SK-N-SH (cell line): ENCODE measurements at regions not wholly inside any gene's neighbourhood (a gene's known extent, or its start where the extent isn't known, plus 50 kb on each side); places are given as distances from the start of the nearest gene placed in this dataset.

Experiments used
- CTCF ChIA-PET: fragments of 300-600, 350-600 bp; formaldehyde crosslinking; extraction: SDS; loops from one replicate; lab custom pipeline; 2021; lab: Yijun Ruan, JAX
- POLR2A ChIA-PET: fragments of 350-600 bp; sonication (Branson Sonifier 250); formaldehyde crosslinking; extraction: SDS; loops from one replicate; lab custom pipeline; 2020; ENCODE audit warnings: antibody characterized with exemption, inconsistent platforms; lab: Yijun Ruan, JAX
- DNase-seq: peaks from one replicate; pipeline ENCODE4 v3.0.0; 2012
- H2AFZ ChIP-seq: fragments of 200-600 bp; sonication (generic); 2 replicates; pipeline ENCODE4 v1.8.1; 2016; ENCODE audit warnings: antibody characterized with exemption, mild to moderate bottlenecking, low read depth
- H3F3A ChIP-seq: fragments of 200-600 bp; sonication (generic); replicated peaks from 2 replicates; pipeline ENCODE3; 2016; ENCODE audit warnings: antibody characterized with exemption, mild to moderate bottlenecking; ENCODE audit not compliant: insufficient read depth
- H3K27ac ChIP-seq, 2 experiments: fragments of 200-500 bp in 1 of 2; fragments of 200-600 bp in 1 of 2; sonication (Bioruptor generic) in 1 of 2; sonication (generic), shearing (Covaris generic) in 1 of 2; 2 replicates each; pipeline versions ENCODE4 v1.5.1 to v1.6.1; 2014 to 2016; ENCODE audit warnings: low read depth in 2 of 2, inconsistent platforms in 1 of 2, low read length in 1 of 2, mild to moderate bottlenecking in 1 of 2, mixed read lengths in 1 of 2
- H3K27me3 ChIP-seq: fragments of 200-600 bp; sonication (generic), shearing (Covaris generic); 2 replicates; pipeline ENCODE4 v1.6.1; 2016; ENCODE audit warnings: mixed run types; ENCODE audit not compliant: insufficient read depth
- H3K36me3 ChIP-seq, 2 experiments: fragments of 200-500 bp in 1 of 2; fragments of 200-600 bp in 1 of 2; sonication (Bioruptor generic) in 1 of 2; sonication (generic) in 1 of 2; replicated peaks in 1 of 2; 2 replicates each; pipeline versions ENCODE3 to v1.5.1; 2014 to 2016; ENCODE audit warnings: low read length in 1 of 2, mild to moderate bottlenecking in 1 of 2; ENCODE audit not compliant: insufficient read depth in 2 of 2, control insufficient read depth in 1 of 2
- H3K4me1 ChIP-seq, 2 experiments: fragments of 200-500 bp in 1 of 2; fragments of 200-600 bp in 1 of 2; sonication (Bioruptor generic) in 1 of 2; sonication (generic), shearing (Covaris generic) in 1 of 2; 2 replicates each; pipeline versions ENCODE4 v1.5.1 to v1.6.1; 2014 to 2016; ENCODE audit warnings: low read depth in 1 of 2, low read length in 1 of 2, mixed run types in 1 of 2; ENCODE audit not compliant: insufficient read depth in 2 of 2, control insufficient read depth in 1 of 2
- H3K4me2 ChIP-seq: fragments of 200-600 bp; sonication (generic), shearing (Covaris generic); 2 replicates; pipeline ENCODE4 v1.6.1; 2017; ENCODE audit warnings: mixed run types
- H3K4me3 ChIP-seq, 2 experiments: fragments of 200-500 bp in 1 of 2; fragments of 200-600 bp in 1 of 2; sonication (Bioruptor generic) in 1 of 2; sonication (generic), shearing (Covaris generic) in 1 of 2; 2 replicates each; pipeline versions ENCODE4 v1.5.1 to v1.8.1; 2014 to 2016; ENCODE audit warnings: low read depth in 2 of 2, inconsistent platforms in 1 of 2, low read length in 1 of 2, mild to moderate bottlenecking in 1 of 2, mixed read lengths in 1 of 2, moderate library complexity in 1 of 2
- H3K79me2 ChIP-seq: fragments of 200-600 bp; sonication (generic); 2 replicates; pipeline ENCODE4 v1.8.1; 2017; ENCODE audit warnings: mild to moderate bottlenecking; ENCODE audit not compliant: insufficient read depth
- H3K9ac ChIP-seq: fragments of 200-600 bp; sonication (generic); 2 replicates; pipeline ENCODE4 v1.6.1; 2017; ENCODE audit warnings: mixed run types
- H3K9me2 ChIP-seq: fragments of 200-600 bp; sonication (generic); 2 replicates; pipeline ENCODE4 v1.6.1; 2017; ENCODE audit warnings: mixed run types
- H3K9me3 ChIP-seq: fragments of 200-600 bp; sonication (generic); 2 replicates; pipeline ENCODE4 v1.6.1; 2017; ENCODE audit warnings: mixed run types, mild to moderate bottlenecking, moderate library complexity
- H4K20me1 ChIP-seq: fragments of 200-600 bp; sonication (generic); 2 replicates; pipeline ENCODE4 v1.6.1; 2017; ENCODE audit warnings: mild to moderate bottlenecking, mixed run types; ENCODE audit not compliant: insufficient read depth
- CTCF ChIP-seq: fragments of 200-600 bp; sonication (generic); IDR thresholded peaks from 2 replicates; pipeline ENCODE4 v1.6.1; 2017; ENCODE audit warnings: antibody characterized with exemption, mild to moderate bottlenecking, moderate library complexity
- EP300 ChIP-seq, 2 experiments: IDR thresholded peaks; 2 replicates each; pipeline versions ENCODE4 v1.4.0 to v1.6.1; 2012; ENCODE audit warnings: borderline replicate concordance in 1 of 2, low read depth in 1 of 2, low read length in 1 of 2
- EZH2phosphoT487 ChIP-seq: fragments of 200-600 bp; sonication (generic); IDR thresholded peaks from 2 replicates; pipeline ENCODE4 v1.6.1; 2017; ENCODE audit warnings: low read depth, mixed run types, mild to moderate bottlenecking, antibody characterized with exemption, moderate library complexity, borderline replicate concordance
- FOSL2 ChIP-seq: IDR thresholded peaks from 2 replicates; pipeline ENCODE4 v1.4.0; 2012; ENCODE audit warnings: low read depth, mild to moderate bottlenecking, moderate library complexity, borderline replicate concordance
- FOXJ3 ChIP-seq: sonication (generic); formaldehyde crosslinking; IDR thresholded peaks from 2 replicates; pipeline ENCODE4 v1.5.1; 2020; ENCODE audit warnings: mild to moderate bottlenecking, missing genetic modification reagents
- FOXM1 ChIP-seq: IDR thresholded peaks from 2 replicates; pipeline ENCODE4 v1.4.0; 2012; ENCODE audit warnings: low read depth, mild to moderate bottlenecking
- JUND ChIP-seq: IDR thresholded peaks from 2 replicates; pipeline ENCODE4 v1.4.0; 2012
- REST ChIP-seq: IDR thresholded peaks from 2 replicates; pipeline ENCODE4 v1.6.1; 2012; ENCODE audit warnings: mild to moderate bottlenecking, low read depth, low read length, moderate library complexity
- RFX5 ChIP-seq: IDR thresholded peaks from 2 replicates; pipeline ENCODE4 v1.6.1; 2012; ENCODE audit warnings: mild to moderate bottlenecking, improper control_type of control experiment, low read length
- RXRA ChIP-seq: IDR thresholded peaks from 2 replicates; pipeline ENCODE4 v1.4.0; 2012; ENCODE audit warnings: low read depth, mild to moderate bottlenecking, borderline replicate concordance
- TCF12 ChIP-seq: IDR thresholded peaks from 2 replicates; pipeline ENCODE4 v1.4.0; 2012
- TEAD4 ChIP-seq: IDR thresholded peaks from 2 replicates; pipeline ENCODE4 v1.4.0; 2012; ENCODE audit warnings: mild to moderate bottlenecking, borderline replicate concordance; ENCODE audit not compliant: insufficient read depth
- WGBS: methylation state at CpG from one replicate; pipeline ENCODE4 v1.1.6; 2017; ENCODE audit warnings: low lambda C conversion rate; 5-methylcytosine and 5-hydroxymethylcytosine counted together

- H3F3A ChIP-seq, result no peaks in the 10 kb centered on the region
- ChIA-PET POLR2A (no interaction called here), CTCF (no interaction called here)
- TF ChIP-seq FOXM1 (no peak), EZH2phosphoT487 (no peak), RFX5 (no peak), TCF12 (no peak), CTCF (no peak), JUND (no peak), FOSL2 (no peak), RXRA (no peak), REST (no peak), FOXJ3 (no peak), EP300 (IDR thresholded peaks at IDR 0.05; ENCODE audit: borderline replicate concordance in 1 of 2, low read depth in 1 of 2, low read length in 1 of 2) (no peak)
- H3K79me2 ChIP-seq, result no peaks in the 10 kb centered on the region
- no peak for DNase-seq
- H3K36me3 ChIP-seq, result no peaks in the 10 kb centered on the region
- no peak overlapping the region for H3K9ac ChIP-seq
- H3K27ac ChIP-seq, result no peak overlapping the region
- H4K20me1 ChIP-seq, result no peaks in the 10 kb centered on the region
- H3K4me3 ChIP-seq, result no peak overlapping the region
- H3K27me3 ChIP-seq, result no peaks in the 10 kb centered on the region
- no peaks in the 10 kb centered on the region for H3K9me3 ChIP-seq
- H3K4me2 ChIP-seq, result no peak overlapping the region
- no peak overlapping the region for H2AFZ ChIP-seq
- H3K9me2 ChIP-seq, result no peaks in the 10 kb centered on the region
- H3K4me1 ChIP-seq, result peaks cover 0 to 7% of the 10 kb centered on the region in 2 experiments; a peak in 1 of 4 replicates
Observed at GRCh38 chr9:79266986-79267385, 304.8 kb upstream of the TLE4 start.

- H3K79me2 ChIP-seq, result no peaks in the 10 kb centered on the region
- no peaks in the 10 kb centered on the region for H3K27me3 ChIP-seq
- TF ChIP-seq EP300 (IDR thresholded peaks at IDR 0.05; ENCODE audit: borderline replicate concordance in 1 of 2, low read depth in 1 of 2, low read length in 1 of 2) (no peak), FOXJ3 (no peak), TEAD4 (no peak)
- H4K20me1 ChIP-seq, result no peaks in the 10 kb centered on the region
- CTCF ChIA-PET, result interaction anchor here (0.6 kb wide), 1 partner anchor 14 kb away, joined by 3 read pairs; no protein-coding TSS in a partner anchor
- peaks cover 0 to 7% of the 10 kb centered on the region in 2 experiments; a peak in 1 of 4 replicates for H3K4me1 ChIP-seq
- no peaks in the 10 kb centered on the region for H3K9me2 ChIP-seq
- DNase-seq, result no peak
- no peaks in the 10 kb centered on the region for H3K36me3 ChIP-seq
- H2AFZ ChIP-seq, result no peak overlapping the region
- H3K9ac ChIP-seq, result no peak overlapping the region
- POLR2A ChIA-PET, result no interaction called here
- no peak overlapping the region for H3K4me2 ChIP-seq
- no peak overlapping the region for H3K4me3 ChIP-seq
- 72% methylated on average over 2 of the region's 2 CpGs for WGBS
- H3K27ac ChIP-seq, result no peak overlapping the region
- no peaks in the 10 kb centered on the region for H3K9me3 ChIP-seq
- H3F3A ChIP-seq, result no peaks in the 10 kb centered on the region
Observed at GRCh38 chr9:79268806-79269205, 303.0 kb upstream of the TLE4 start.
